Thoracic aorta (tissue), 2 donors: ENCODE measurements at regions not wholly inside any gene's neighbourhood (a gene's known extent, or its start where the extent isn't known, plus 50 kb on each side); places are given as distances from the start of the nearest gene placed in this dataset.

Experiments used
- ATAC-seq: fragments of 150-250 bp; one replicate; pipeline ENCODE4 v1.8.0; 2017; ENCODE audit warnings: low read depth; ENCODE audit not compliant: insufficient number of reproducible peaks, low FRiP score
- DNase-seq: peaks from one replicate; pipeline ENCODE4 v3.0.0-alpha.2; 2020; ENCODE audit warnings: low spot score
- H3K27ac ChIP-seq, 2 donors: fragments of 200-600 bp; sonication (generic); 1 replicate in 1 of 2; 2 replicates in 1 of 2; pipeline ENCODE4 v1.5.1; 2016; ENCODE audit warnings: mild to moderate bottlenecking in 2 of 2, moderate library complexity in 2 of 2
- H3K27me3 ChIP-seq: fragments of 200-600 bp; sonication (generic); replicated peaks from 2 replicates; pipeline ENCODE4 v1.6.0; 2016; ENCODE audit warnings: mild to moderate bottlenecking; ENCODE audit not compliant: insufficient read depth
- H3K36me3 ChIP-seq: fragments of 200-600 bp; sonication (generic); one replicate; pipeline ENCODE4 v1.5.1; 2016
- H3K4me1 ChIP-seq, 2 donors: fragments of 200-600 bp; sonication (generic); 1 replicate in 1 of 2; 2 replicates in 1 of 2; pipeline versions ENCODE4 v1.5.1 to v1.6.0; 2016; ENCODE audit warnings: low read depth in 2 of 2, mild to moderate bottlenecking in 1 of 2; ENCODE audit not compliant: control insufficient read depth in 1 of 2
- H3K4me3 ChIP-seq: fragments of 200-600 bp; sonication (generic); 2 replicates; pipeline ENCODE4 v1.5.1; 2016; ENCODE audit warnings: mild to moderate bottlenecking
- H3K9me3 ChIP-seq: fragments of 200-600 bp; sonication (generic); 2 replicates; pipeline ENCODE4 v1.5.1; 2016
- TF ChIP-seq, protein P1 (sequence below): fragments of 200-600 bp; sonication (generic); IDR thresholded peaks from one replicate; pipeline ENCODE4 v1.5.1; 2019; ENCODE audit warnings: antibody characterized with exemption

DNA sequence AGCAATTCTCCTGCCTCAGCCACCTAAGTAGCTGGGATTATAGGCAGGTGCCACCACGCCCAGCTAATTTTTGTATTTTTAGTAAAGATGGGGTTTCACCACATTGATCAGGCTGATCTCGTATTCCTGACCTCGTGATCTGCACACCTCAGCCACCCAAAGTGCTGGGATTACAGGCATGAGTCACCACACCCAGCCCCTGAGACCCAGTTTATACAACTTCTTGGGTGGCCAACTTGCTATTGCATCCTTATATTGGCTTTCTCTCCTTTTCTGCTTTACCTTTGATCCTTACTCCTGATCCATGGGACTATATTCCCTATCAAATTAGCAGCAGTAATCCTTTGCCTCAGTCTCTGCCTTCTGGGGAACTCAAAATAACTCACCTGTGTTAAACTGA, 659.1 kb downstream of the PRELID2 start:
- DNase-seq (no peak), ATAC-seq (no peak)
- H3K27me3 ChIP-seq, result no peaks in the 10 kb centered on the region
- no peaks in the 10 kb centered on the region for H3K36me3 ChIP-seq
- no peaks in the 10 kb centered on the region for H3K9me3 ChIP-seq
- H3K4me1 ChIP-seq, result no peaks in the 10 kb centered on the region
- H3K4me3 ChIP-seq, result no peak overlapping the region
- TF ChIP-seq, protein P1, sequence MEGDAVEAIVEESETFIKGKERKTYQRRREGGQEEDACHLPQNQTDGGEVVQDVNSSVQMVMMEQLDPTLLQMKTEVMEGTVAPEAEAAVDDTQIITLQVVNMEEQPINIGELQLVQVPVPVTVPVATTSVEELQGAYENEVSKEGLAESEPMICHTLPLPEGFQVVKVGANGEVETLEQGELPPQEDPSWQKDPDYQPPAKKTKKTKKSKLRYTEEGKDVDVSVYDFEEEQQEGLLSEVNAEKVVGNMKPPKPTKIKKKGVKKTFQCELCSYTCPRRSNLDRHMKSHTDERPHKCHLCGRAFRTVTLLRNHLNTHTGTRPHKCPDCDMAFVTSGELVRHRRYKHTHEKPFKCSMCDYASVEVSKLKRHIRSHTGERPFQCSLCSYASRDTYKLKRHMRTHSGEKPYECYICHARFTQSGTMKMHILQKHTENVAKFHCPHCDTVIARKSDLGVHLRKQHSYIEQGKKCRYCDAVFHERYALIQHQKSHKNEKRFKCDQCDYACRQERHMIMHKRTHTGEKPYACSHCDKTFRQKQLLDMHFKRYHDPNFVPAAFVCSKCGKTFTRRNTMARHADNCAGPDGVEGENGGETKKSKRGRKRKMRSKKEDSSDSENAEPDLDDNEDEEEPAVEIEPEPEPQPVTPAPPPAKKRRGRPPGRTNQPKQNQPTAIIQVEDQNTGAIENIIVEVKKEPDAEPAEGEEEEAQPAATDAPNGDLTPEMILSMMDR, result no peak
- H3K27ac ChIP-seq, result no peak overlapping the region

- TF ChIP-seq, protein P1, result no peak
- H3K27me3 ChIP-seq, result no peaks in the 10 kb centered on the region
These were observed 669.0 kb downstream of the PRELID2 start for GRCh38 chr5:145166110-145166509.

GRCh38 chr5:145163876-145164275, 671.3 kb downstream of the PRELID2 start:
- Histone ChIP-seq H3K4me3 (no peak overlapping the region), H3K36me3 (no peaks in the 10 kb centered on the region), H3K27ac (no peak overlapping the region), H3K27me3 (no peaks in the 10 kb centered on the region), H3K9me3 (no peaks in the 10 kb centered on the region), H3K4me1 (no peaks in the 10 kb centered on the region)
- TF ChIP-seq, protein P1, result no peak
- no peak for DNase-seq
- no peak for ATAC-seq

More at GRCh38 chr5:145166110-145166509, 669.0 kb downstream of the PRELID2 start:
- H3K27ac ChIP-seq, result no peak overlapping the region
- ATAC-seq (no peak), DNase-seq (no peak)
- H3K9me3 ChIP-seq, result no peaks in the 10 kb centered on the region
- no peaks in the 10 kb centered on the region for H3K4me1 ChIP-seq
- no peaks in the 10 kb centered on the region for H3K36me3 ChIP-seq
- no peak overlapping the region for H3K4me3 ChIP-seq

- H3K27ac ChIP-seq, result no peak overlapping the region
- no peaks in the 10 kb centered on the region for H3K36me3 ChIP-seq
- ATAC-seq, result no peak
- no peaks in the 10 kb centered on the region for H3K9me3 ChIP-seq
- no peak for DNase-seq
- H3K4me1 ChIP-seq, result no peaks in the 10 kb centered on the region
- TF ChIP-seq, protein P1, result no peak
- no peaks in the 10 kb centered on the region for H3K27me3 ChIP-seq
- no peak overlapping the region for H3K4me3 ChIP-seq
These were observed 672.5 kb downstream of the PRELID2 start for GRCh38 chr5:145162626-145163025.

DNA sequence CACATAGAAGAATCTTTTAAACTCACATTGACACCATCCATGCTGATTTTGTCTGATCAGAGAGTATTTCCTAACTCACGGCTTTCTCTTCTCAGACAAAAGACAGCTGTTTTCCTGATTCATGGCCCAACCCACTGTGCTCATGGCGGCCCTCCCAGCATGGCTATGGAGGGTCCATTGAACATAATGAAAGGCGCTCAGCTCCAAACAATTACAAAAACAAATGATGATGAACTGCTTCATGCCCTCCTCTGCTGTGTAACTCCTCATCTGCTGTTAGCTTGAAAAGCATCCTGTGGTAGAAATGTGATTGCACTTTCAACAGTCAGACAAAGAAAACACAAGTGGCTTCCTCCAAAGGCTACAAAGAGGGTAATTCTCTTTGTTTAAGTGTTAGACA, 673.8 kb downstream of the PRELID2 start:
- DNase-seq, result no peak
- no peaks in the 10 kb centered on the region for H3K4me1 ChIP-seq
- no peaks in the 10 kb centered on the region for H3K9me3 ChIP-seq
- no peak overlapping the region for H3K27ac ChIP-seq
- H3K4me3 ChIP-seq, result no peak overlapping the region
- H3K27me3 ChIP-seq, result no peaks in the 10 kb centered on the region
- no peaks in the 10 kb centered on the region for H3K36me3 ChIP-seq
- TF ChIP-seq, protein P1, result no peak
- no peak for ATAC-seq
